ENCODE measurements at regions not wholly inside any gene's neighbourhood (a gene's known extent, or its start where the extent isn't known, plus 50 kb on each side); places are given as distances from the start of the nearest gene placed in this dataset.
A peak's percentile ranks its signal among the peaks of the same experiment; 100 is the strongest.
"Not testable (repeated sequence)": the region's sequence is repeated elsewhere in the genome, so short reads cannot be mapped to it uniquely, and the experiment has no call there.

DNA sequence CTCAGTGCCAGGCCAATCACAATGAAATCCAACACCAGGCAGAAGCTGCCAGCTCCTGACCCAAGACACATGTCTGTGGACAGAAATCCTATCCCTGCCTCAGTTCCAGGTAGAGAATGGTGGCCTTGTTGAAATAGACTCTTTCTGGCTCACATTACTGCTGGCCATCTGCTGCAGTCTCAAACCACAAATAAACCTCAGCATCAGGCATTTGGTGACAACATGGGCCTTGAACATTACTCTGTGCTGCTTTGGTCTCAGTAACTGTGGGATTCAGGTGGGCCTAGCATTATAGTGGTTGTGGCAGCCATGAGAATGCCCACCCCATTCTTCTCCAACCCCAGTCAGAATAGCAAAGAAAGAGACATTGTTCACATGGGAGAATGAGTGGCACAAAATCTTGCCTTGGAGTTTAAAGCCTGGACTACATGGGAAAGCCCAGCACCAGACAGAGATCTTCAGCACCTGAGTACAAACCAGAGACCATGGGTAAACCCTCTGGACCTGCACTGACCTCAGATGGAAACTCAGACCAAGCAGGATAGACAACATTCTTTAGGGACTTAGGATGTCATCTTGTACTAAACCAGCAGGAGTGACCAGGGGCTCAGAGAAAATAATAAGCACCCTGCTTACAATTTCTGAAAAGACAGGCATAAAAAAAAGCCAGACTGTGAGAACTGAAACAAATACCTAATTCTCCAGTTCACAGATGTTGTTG, 50.4 kb upstream of the TRAM1L1 start:
- DNase-seq = peak; percentile 19

DNA sequence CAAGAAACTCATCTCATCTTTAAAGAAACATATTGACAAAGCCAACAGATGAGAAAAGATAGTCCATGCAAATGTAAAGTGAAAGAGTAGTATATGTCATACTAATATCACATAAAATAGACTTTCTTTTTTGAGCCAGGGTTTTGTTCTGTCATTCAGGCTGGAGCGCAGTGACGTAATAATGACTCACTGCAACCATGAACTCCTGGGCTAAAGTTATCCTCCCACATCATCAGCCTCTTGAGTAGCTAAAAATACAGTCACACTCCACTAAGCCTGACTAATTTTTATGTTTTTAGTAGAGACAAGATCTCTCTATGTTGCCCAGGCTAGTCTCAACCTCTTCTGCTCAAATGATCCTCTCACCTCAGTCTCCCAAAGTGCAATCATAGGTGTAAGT, 51.8 kb upstream of the TRAM1L1 start:
- no peak for DNase-seq

- DNase-seq = not testable (repeated sequence)
These were observed 53.4 kb upstream of the TRAM1L1 start for GRCh38 chr4:117138732-117139131.

DNA sequence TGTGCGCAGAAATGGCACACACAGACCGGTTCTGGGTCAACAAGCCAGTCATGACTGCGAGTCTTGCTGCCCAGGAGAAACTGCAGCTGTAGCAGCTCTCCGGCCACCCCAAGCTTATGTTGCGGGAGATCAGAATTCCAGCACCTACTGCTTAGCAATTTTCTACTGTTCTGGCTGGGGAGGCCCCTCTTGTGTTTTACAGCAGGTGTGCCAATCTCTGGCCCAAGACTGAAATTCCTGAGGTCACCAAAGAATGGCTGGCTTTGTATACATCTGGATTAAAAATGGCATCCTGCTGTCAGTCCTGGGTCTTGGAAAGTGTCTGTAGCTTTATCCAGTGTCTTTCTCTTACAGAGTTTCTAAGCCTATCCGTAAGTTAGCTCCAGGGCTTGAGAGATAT, 68.9 kb upstream of the TRAM1L1 start:
- no peak for DNase-seq

DNA sequence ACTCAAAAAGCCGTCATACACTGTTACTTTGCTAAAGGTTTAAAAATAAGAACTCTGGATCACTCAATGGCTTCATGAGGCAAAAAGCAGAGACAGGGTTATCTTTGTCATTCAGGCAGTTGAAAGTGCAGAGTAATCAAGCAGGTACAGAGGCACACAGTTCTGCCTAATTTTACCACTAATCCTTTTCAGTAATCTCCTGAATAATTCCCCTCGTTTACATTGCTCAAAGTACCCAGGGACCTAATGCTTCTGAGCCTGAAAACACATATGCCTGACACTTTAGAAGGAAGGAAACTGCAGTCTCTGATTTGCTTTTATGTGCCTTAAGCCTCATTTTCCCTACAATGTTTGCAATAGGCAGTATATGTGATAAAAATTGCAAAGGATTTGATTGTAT, 71.4 kb upstream of the TRAM1L1 start:
- DNase-seq = peak; percentile 33

DNA sequence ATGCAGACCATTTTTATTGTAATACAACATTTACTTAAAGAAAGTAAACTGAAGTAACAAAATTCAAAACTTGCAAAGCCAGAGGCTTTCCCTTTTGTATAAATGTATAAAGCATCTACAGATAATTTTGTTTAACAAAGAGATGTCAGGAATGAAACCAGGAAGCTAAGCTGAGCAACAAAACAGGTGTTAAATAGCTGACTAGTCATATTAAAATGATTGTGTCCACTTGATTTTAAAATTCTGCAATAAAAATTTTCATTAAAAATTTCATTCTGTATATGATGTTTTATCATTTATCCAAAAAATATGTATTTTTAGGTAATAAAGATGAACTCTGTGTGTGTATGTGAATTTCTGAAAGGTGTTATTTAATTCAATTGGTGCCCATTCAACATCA, 72.0 kb upstream of the TRAM1L1 start:
- no peak for DNase-seq

DNA sequence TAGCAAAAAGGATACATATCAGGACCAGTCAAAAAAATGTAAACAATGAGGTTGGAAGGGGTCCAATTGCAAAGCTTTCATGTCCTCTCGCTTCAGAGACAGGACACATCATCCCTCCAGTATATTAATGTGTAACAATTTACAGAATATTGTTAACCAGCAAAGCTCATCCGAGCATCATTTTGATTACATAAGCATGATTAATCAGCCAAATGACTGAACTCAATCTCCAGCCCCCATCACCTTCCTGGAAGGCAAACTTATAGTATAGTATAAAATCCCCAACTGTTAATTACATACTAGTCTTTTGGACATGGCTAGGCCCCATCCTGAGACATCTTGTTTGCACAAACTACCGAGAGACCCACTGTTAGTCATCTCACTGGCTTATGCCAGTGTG, 77.6 kb upstream of the TRAM1L1 start:
- DNase-seq = no peak

DNA sequence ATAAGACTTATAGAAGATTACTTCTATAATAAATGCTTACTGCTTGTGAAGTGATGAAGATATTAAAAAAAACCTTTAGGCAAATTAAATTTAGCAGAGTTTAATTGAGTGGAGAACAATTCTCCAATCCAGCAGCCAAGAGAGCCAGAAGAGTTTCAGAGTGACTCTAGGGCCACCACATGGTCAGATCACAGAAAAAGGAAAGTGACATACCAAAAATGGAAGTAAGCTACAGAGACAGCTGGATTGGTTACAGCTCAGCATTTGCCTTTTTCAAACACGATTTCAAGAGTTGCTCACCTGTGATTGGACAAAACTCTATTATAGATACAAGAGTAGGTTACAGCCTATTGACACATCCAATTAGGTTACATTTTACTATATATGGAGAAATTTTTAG, 79.0 kb upstream of the TRAM1L1 start:
- DNase-seq = no peak

GRCh38 chr4:117175369-117175768, 90.0 kb upstream of the TRAM1L1 start:
- not testable (repeated sequence) for DNase-seq

GRCh38 chr4:117203231-117203630, 117.9 kb upstream of the TRAM1L1 start:
- no peak for DNase-seq

DNA sequence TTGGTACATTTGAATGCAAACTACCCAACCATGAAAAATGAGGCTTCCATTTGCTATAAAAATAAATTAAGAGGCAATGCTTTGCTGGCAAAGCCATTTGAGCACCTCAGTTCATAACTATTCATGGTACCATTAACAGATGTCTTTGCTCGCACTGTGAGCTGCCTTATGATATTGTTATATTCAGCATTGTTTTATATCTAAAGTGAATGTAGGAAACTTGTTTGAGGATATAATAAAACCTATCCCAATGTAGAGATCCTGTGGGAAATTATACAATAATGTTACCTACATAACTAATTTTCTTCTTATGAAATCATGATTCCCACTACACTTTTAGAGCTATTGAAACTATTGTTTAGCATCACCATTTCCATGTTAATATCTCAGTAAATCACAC, 125.2 kb upstream of the TRAM1L1 start:
- no peak for DNase-seq

DNA sequence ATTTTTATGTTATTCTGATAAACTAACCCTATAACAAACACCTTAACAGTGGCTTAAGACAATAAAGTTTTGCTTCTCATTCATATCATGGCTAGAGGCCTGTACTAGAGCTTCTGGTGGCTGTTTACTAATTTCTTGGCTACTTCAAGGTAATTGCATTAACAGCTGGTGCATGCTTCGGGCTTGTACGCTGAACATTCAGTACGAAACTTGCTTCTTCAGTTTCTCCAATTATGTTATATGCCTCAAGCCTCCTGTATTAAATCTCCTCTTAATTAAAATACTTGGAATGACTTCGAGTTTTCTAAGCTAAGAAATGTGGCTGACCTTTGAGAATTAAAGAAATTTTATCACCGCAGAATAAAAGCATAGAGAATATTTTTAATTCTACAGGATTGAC, 138.9 kb upstream of the TRAM1L1 start:
- DNase-seq = no peak

GRCh38 chr4:117225471-117225870, 140.1 kb upstream of the TRAM1L1 start:
- no peak for DNase-seq

DNA sequence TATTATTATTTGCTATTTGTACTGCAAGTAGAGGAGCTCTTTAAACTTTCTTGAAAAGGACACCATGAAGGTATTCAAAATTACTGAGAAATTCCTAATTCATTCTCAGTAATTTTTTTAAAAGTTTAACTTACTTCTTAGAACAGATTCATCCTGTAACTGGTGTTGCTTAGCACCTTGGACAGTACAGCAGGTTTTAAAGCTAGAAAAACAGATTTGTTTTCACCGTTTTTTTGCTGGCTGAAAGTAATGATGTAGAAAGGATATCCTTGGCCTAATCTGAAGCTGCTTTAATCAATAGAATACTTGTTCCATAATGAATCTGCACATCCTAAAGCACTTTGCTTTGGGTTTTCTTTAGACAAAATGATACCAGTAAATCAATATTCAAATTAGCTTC, 142.5 kb upstream of the TRAM1L1 start:
- no peak for DNase-seq

DNA sequence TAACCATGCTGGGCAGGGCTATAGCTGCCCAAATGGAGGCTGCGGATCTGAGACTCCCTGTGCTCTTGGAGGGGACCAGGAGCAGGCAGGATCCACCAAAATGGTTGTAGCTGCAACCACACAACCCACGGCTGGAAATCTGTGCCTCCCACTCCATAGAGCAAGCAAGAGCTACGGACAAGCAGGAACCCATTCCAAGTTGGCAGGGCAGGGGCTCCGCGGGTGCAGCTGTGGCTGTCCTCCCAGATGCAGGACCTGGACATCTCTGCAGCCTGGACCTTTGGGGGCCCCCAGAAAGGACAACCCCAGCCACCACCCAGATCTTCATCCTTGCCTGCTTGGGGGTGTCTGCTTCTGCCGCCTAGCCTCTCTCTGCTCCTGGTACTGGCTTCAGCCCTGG, 154.1 kb upstream of the TRAM1L1 start:
- DNase-seq = no peak

DNA sequence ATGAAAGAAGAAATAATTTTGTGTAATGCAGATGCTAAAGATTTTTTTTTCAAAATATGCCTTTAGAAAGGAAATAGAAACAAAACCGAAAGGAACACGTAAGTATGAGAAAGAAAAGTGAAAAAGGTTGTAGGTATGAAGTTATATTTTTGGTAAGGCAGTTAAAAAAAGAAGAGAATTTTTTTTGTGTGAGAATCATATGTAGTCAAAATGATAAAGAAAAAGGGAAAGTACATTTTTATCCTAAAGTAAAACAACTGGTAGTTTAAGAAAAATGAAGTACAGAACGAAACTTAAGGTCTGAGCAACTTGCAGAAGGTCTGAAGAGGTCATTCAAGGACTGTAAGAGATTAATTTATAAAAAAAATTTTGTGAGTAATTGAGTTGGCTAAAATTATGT, 164.0 kb upstream of the TRAM1L1 start:
- no peak for DNase-seq

DNA sequence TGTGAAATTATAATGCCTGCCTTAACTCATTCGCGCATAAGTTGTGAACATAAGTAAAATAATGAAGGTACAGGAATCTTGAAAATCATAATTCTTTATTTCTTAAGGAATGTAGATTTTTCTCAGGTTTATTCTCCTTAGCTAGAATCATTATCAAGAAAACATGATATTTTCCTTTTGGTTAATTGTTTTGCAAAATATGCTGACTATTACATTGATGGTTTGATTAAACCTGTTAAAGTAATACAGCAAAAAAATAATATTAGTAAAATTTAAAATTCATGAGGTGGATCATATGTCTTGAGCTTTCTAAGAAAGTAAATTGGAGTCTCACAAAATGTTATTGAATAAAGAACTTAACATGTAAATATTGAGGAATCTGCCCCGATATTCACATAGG, 178.7 kb upstream of the TRAM1L1 start:
- no peak for DNase-seq

DNA sequence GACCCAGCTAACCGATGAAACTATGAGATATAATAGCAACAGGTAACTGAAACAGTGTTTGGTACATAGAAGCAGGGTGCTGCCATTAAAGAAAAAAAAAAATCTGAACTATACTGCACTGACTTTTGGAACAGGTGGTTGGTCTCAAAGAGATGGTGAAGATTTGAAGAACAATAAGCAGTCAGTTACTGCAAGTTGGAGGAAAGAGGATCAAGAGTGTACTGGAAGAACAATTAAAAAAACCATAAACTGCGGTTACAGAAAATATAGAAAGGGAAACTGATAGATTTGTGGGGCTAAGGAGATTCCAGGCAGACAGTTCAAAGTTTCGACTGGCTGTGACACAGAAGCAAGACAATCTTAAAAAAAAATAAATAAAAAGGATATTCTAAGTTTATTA, 181.9 kb upstream of the TRAM1L1 start:
- no peak for DNase-seq

DNA sequence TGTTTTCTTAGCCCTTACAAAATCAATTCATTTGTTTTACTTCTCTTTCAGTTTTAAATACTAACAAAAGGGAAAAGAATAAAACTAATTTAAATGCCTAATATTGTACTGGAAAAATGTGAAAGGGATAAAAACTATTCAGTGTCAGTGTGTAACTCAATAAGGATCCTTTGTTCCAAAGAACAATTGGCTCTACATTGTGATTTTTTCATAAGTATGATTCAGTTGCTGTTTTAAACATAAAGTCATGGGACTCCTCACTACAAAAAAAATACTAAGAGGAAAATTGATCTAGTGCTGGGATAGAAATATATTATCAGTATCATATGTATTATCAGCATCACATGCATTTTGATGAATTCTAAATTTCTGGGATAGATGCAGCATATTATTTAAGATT, 199.4 kb upstream of the TRAM1L1 start:
- no peak for DNase-seq

DNA sequence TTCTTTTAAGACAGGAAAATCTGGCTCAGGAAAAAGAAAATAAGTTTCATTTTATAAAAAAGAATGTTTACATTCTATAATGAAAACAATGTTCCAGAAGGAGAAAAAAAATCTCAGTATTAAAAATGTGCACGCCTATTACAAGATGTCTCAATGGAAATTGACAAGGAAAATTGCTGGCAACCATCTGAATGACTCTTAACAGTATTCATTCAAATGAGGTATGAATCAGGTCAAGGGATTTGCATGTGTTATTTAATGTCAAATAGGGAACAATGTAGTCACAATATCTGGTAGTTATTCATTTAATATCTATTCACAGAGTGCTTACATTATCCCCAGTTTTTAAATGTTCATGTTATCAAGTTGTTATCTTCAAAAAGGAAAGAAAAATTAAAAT, 208.4 kb upstream of the TRAM1L1 start:
- DNase-seq = no peak

DNA sequence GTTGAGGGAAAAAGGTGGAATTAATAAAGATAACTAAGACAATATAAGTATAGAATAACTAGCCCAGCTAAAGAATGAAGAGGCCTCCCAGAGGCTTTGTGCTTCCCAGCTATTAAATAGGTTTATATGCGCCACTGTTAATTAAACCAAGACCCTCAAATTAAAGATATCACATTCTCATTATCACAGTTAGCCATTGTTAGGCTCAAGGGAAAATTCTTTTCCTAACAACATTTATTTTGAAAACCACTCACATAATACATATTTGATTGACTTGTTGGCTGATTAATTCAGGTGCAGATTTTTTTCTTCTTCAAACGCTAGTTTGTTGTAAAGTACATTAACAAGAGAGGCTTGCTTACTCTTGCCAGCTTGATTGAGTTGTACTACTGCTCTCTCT, 216.8 kb upstream of the TRAM1L1 start:
- DNase-seq = no peak

- no peak for DNase-seq
These were observed 225.8 kb upstream of the TRAM1L1 start for GRCh38 chr4:117311215-117311614.

GRCh38 chr4:117311989-117312388, 226.6 kb upstream of the TRAM1L1 start:
- DNase-seq = no peak

DNA sequence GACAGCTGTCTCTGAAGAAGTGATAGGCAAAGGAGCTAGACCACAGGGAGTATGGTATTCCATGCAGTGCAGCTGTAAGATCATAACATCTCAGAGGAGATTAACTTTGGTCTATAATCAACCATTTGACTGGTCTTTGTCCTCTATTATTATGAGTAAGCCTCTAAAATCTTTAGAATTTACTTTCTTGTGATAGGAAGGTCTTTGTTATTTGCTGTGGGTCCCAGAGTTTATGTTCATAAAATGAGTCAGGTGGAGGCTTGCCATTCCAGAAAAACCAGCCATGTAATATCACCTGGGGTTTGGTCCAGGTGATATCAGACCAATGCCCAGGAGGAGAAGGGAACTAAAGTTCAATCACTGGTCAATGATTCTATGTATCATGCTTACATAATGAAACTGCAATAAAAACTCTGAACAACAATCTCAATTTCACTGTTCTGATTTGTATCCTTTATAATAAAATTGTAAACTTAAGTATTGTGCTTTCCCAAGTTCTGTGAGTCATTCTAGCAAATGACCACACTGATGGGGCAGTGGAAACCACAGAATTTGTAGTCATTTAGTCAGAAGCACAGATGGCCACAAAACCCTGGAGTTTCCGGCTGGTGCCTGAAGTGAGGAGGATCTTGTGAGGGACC, 239.6 kb upstream of the TRAM1L1 start:
- no peak for DNase-seq

- DNase-seq = no peak
These were observed 240.7 kb upstream of the TRAM1L1 start for GRCh38 chr4:117326091-117326490.

All from NCI-H524 treated with DMSO at 0.1 percent for 48 hours (cell line).